ENCODE measurements at regions not wholly inside any gene's neighbourhood (a gene's known extent, or its start where the extent isn't known, plus 50 kb on each side); places are given as distances from the start of the nearest gene placed in this dataset.
"Not testable (repeated sequence)": the region's sequence is repeated elsewhere in the genome, so short reads cannot be mapped to it uniquely, and the experiment has no call there.

DNA sequence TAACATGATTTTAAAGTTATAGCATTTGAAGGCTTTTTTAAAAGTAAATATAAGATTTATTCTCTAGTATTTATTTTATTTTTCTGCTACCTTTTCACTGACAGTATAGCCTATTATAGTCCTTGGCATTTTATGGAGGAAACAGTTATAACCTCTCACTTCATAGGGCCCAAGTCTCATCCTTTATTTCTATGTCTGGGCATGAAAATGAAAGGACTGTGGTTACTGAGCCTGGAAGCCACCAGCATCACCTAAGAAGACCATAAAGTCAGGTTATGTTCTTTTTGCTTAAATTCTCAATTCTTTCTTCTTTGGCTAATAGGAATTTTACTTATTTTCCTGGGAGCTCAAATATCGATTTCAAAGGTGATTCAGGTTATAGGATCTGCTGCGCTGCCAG is 494.7 kb upstream of the TECRL start:
- no peak for TF ChIP-seq CTCF (IDR thresholded peaks at IDR 0.05)
- no peak overlapping the region for H3K4me3 ChIP-seq
- no peak for ATAC-seq (ENCODE audit: insufficient number of reproducible peaks, low FRiP score, low read depth)
- no peak for DNase-seq (ENCODE audit: low spot score)
- no peaks in the 10 kb centered on the region for H3K36me3 ChIP-seq
- H3K27ac ChIP-seq, result no peak overlapping the region
- no peaks in the 10 kb centered on the region for H3K4me1 ChIP-seq (ENCODE audit: control insufficient read depth in 1 of 2, low read depth in 2 of 2)
- H3K9me3 ChIP-seq, result no peaks in the 10 kb centered on the region
- H3K27me3 ChIP-seq (replicated peaks; ENCODE audit: insufficient read depth), result no peaks in the 10 kb centered on the region

- Histone ChIP-seq H3K27me3 (replicated peaks; ENCODE audit: insufficient read depth) (no peaks in the 10 kb centered on the region), H3K27ac (no peak overlapping the region), H3K36me3 (no peaks in the 10 kb centered on the region), H3K4me3 (no peak overlapping the region), H3K9me3 (no peaks in the 10 kb centered on the region), H3K4me1 (ENCODE audit: control insufficient read depth in 1 of 2, low read depth in 2 of 2) (no peaks in the 10 kb centered on the region)
- ATAC-seq (ENCODE audit: insufficient number of reproducible peaks, low FRiP score, low read depth) (no peak), DNase-seq (ENCODE audit: low spot score) (no peak)
- no peak for TF ChIP-seq CTCF (IDR thresholded peaks at IDR 0.05)
These were observed 490.3 kb upstream of the TECRL start for GRCh38 chr4:64899563-64899962.

DNA sequence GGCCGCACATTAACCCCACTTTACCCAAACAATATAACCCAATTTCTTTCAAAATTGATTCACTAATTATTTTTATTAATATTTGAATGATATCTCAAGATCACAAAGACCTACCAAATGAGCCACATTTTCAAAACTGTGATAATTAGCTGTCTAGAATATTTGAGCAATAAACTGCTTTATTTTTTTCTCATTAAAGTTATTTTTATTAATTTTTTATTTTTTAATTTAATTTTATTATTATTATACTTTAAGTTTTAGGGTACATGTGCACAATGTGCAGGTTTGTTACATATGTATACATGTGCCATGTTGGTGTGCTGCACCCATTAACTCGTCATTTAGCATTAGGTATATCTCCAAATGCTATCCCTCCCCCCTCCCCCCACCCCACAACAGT is 489.8 kb upstream of the TECRL start:
- H3K9me3 ChIP-seq; H3K4me3 ChIP-seq; H3K27ac ChIP-seq; H3K4me1 ChIP-seq (ENCODE audit: control insufficient read depth in 1 of 2, low read depth in 2 of 2); DNase-seq (ENCODE audit: low spot score); H3K27me3 ChIP-seq (replicated peaks; ENCODE audit: insufficient read depth); H3K36me3 ChIP-seq; ATAC-seq (ENCODE audit: insufficient number of reproducible peaks, low FRiP score, low read depth): not testable (repeated sequence)

DNA sequence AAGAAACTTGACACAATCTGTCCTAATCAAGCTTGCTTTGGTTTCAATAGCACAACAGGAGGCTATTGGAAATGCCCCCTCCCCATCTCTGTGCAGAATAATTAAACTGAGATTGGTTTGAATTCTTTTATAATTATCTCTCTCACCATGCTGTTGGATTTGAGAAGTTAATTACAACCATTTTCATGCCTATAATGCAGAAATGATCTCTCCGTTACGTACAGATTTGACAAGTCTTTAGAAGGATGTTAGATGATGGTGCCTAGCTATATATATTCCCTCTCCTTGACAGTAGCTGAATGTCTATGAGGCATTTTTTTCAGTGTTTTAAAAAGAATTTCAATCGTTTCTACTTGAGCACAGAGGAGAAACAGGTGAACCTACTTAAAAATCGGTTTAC is 488.4 kb upstream of the TECRL start:
- Histone ChIP-seq H3K4me3 (no peak overlapping the region), H3K27me3 (replicated peaks; ENCODE audit: insufficient read depth) (no peaks in the 10 kb centered on the region)
- no peak for TF ChIP-seq CTCF (IDR thresholded peaks at IDR 0.05)

DNA sequence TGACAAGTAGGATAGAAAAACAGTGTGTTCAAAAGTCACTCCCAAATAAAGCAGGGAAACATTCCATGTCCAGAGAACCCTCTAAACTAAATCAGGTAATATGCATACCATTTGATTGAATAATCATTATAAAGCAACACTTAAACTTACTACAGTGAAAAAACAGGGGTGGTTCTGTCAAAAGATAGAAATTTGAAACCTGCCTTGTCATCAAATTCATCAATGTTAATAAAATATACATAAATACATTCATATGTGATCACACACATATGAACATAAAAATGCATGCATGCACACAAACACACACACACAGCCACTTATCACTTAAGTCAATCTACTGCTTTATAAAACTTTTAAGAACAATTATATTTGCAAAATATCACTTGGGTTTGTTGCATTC is 485.8 kb upstream of the TECRL start:
- Histone ChIP-seq H3K4me3 (no peak overlapping the region), H3K27me3 (replicated peaks; ENCODE audit: insufficient read depth) (no peaks in the 10 kb centered on the region), H3K9me3 (no peaks in the 10 kb centered on the region), H3K4me1 (ENCODE audit: control insufficient read depth in 1 of 2, low read depth in 2 of 2) (no peaks in the 10 kb centered on the region), H3K36me3 (no peaks in the 10 kb centered on the region), H3K27ac (no peak overlapping the region)
- ATAC-seq (ENCODE audit: insufficient number of reproducible peaks, low FRiP score, low read depth), result no peak
- DNase-seq (ENCODE audit: low spot score), result no peak
- TF ChIP-seq CTCF (IDR thresholded peaks at IDR 0.05), result no peak

More for the DNA sequence above, 488.4 kb upstream of the TECRL start:
- ATAC-seq (ENCODE audit: insufficient number of reproducible peaks, low FRiP score, low read depth) (no peak), DNase-seq (ENCODE audit: low spot score) (no peak)
- no peaks in the 10 kb centered on the region for H3K4me1 ChIP-seq (ENCODE audit: control insufficient read depth in 1 of 2, low read depth in 2 of 2)
- H3K36me3 ChIP-seq, result no peaks in the 10 kb centered on the region
- H3K9me3 ChIP-seq, result no peaks in the 10 kb centered on the region
- H3K27ac ChIP-seq, result no peak overlapping the region

DNA sequence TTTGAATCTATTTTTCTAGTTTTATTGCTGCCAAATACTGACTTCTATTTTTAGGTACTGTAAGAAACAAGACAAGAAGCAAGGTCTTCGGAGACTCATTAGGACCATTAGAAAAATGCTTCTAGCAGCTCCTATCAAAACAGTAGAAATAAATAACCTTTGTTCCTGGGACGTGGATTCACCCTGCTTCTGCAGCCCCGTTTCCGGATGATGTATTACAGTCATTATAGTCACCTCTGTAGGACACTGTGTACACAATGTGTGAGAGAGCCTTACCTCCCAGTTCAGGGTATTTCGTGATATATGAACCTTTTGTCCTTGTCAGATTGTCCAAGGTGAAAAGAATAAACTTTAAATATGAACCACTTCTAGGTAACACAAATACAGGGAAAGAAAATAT is 484.0 kb upstream of the TECRL start:
- no peak for TF ChIP-seq CTCF (IDR thresholded peaks at IDR 0.05)
- no peak for DNase-seq (ENCODE audit: low spot score)
- Histone ChIP-seq H3K36me3 (no peaks in the 10 kb centered on the region), H3K27ac (no peak overlapping the region), H3K4me3 (no peak overlapping the region), H3K9me3 (no peaks in the 10 kb centered on the region), H3K27me3 (replicated peaks; ENCODE audit: insufficient read depth) (no peaks in the 10 kb centered on the region), H3K4me1 (ENCODE audit: control insufficient read depth in 1 of 2, low read depth in 2 of 2) (no peaks in the 10 kb centered on the region)
- no peak for ATAC-seq (ENCODE audit: insufficient number of reproducible peaks, low FRiP score, low read depth)

All from thoracic aorta (tissue), 2 donors.